Keratinocyte (primary cell): ENCODE measurements at regions not wholly inside any gene's neighbourhood (a gene's known extent, or its start where the extent isn't known, plus 50 kb on each side); places are given as distances from the start of the nearest gene placed in this dataset.

Experiments
- EZH2 ChIP-seq: IDR thresholded peaks from one replicate; pipeline ENCODE4 v1.6.1; 2012; ENCODE audit warnings: inconsistent platforms, mild to moderate bottlenecking, low read length, moderate library complexity
- TF ChIP-seq, protein P1 (sequence below), 3 experiments: IDR thresholded peaks in 1 of 3; conservative IDR thresholded peaks in 1 of 3; optimal IDR thresholded peaks in 1 of 3; 2 replicates in 2 of 3; 3 replicates in 1 of 3; pipeline versions ENCODE3 to v1.5.1; 2011; ENCODE audit warnings: low read length in 3 of 3, mild to moderate bottlenecking in 3 of 3, moderate library complexity in 2 of 3, control low read depth in 1 of 3, inconsistent platforms in 1 of 3; ENCODE audit not compliant: insufficient read depth in 2 of 3; ENCODE audit errors: extremely low read depth in 1 of 3

DNA sequence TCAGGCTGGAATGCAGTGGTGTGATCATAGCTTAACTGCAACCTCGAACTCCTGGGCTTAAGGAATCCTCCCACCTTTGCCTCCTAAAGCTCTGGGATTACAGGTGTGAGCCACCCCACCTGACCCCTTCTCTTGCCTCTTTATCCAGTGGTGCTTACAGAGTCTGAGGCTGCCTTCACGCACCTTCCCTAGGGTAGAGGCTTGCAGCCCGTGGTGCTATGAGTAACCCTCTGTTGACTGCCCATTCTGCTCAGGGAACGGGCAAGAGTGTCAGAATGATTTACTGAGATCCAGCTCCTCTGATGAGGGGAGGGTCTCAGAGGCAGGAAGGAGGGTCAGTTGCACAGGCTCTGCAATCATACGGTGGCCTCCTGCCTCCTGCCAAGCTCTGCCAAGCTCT is 125.1 kb upstream of the TBX3 start:
- TF ChIP-seq, protein P1, sequence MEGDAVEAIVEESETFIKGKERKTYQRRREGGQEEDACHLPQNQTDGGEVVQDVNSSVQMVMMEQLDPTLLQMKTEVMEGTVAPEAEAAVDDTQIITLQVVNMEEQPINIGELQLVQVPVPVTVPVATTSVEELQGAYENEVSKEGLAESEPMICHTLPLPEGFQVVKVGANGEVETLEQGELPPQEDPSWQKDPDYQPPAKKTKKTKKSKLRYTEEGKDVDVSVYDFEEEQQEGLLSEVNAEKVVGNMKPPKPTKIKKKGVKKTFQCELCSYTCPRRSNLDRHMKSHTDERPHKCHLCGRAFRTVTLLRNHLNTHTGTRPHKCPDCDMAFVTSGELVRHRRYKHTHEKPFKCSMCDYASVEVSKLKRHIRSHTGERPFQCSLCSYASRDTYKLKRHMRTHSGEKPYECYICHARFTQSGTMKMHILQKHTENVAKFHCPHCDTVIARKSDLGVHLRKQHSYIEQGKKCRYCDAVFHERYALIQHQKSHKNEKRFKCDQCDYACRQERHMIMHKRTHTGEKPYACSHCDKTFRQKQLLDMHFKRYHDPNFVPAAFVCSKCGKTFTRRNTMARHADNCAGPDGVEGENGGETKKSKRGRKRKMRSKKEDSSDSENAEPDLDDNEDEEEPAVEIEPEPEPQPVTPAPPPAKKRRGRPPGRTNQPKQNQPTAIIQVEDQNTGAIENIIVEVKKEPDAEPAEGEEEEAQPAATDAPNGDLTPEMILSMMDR (optimal IDR thresholded peaks at IDR 0.05 in 1 of 3, IDR thresholded peaks at IDR 0.05 in 1 of 3, conservative IDR thresholded peaks at IDR 0.05 in 1 of 3; ENCODE audit: extremely low read depth in 1 of 3, insufficient read depth in 2 of 3, low read length in 3 of 3): no peak
- TF ChIP-seq EZH2: no peak
